ENCODE measurements at regions not wholly inside any gene's neighbourhood (a gene's known extent, or its start where the extent isn't known, plus 50 kb on each side); places are given as distances from the start of the nearest gene placed in this dataset.

DNA sequence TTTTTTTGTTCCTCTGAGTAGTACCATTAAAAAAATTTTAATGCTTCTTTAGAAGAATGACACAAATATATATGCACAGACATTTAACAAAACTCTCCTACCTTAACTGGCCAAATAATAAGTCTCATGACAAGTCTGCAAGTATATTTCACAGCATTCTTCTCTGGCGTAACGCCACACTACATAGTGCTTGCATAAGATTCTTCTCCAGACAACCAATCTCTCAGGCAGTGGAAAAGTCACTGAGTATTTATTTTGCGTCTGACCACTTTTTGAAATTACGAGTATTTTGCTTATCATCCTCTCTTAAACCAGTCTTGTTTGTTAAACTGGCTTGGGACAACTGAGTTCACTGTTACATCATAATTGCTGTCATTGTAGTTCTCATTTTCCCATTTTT lies 749.2 kb downstream of the ADCYAP1 start:
- H3K36me3 ChIP-seq: no peaks in the 10 kb centered on the region
- no peaks in the 10 kb centered on the region for H3K27me3 ChIP-seq (ENCODE audit: low read depth)
- H3K4me3 ChIP-seq: no peak overlapping the region
- H3K27ac ChIP-seq: no peak overlapping the region
- ATAC-seq: peak; percentile 69 to 74
- intact Hi-C loops (cut with DNase I): no loop called here
- TF ChIP-seq, protein P1, sequence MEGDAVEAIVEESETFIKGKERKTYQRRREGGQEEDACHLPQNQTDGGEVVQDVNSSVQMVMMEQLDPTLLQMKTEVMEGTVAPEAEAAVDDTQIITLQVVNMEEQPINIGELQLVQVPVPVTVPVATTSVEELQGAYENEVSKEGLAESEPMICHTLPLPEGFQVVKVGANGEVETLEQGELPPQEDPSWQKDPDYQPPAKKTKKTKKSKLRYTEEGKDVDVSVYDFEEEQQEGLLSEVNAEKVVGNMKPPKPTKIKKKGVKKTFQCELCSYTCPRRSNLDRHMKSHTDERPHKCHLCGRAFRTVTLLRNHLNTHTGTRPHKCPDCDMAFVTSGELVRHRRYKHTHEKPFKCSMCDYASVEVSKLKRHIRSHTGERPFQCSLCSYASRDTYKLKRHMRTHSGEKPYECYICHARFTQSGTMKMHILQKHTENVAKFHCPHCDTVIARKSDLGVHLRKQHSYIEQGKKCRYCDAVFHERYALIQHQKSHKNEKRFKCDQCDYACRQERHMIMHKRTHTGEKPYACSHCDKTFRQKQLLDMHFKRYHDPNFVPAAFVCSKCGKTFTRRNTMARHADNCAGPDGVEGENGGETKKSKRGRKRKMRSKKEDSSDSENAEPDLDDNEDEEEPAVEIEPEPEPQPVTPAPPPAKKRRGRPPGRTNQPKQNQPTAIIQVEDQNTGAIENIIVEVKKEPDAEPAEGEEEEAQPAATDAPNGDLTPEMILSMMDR (IDR thresholded peaks at IDR 0.05): no peak
- no peaks in the 10 kb centered on the region for H3K9me3 ChIP-seq
- H3K4me1 ChIP-seq: no peaks in the 10 kb centered on the region
- DNase-seq: no peak

DNA sequence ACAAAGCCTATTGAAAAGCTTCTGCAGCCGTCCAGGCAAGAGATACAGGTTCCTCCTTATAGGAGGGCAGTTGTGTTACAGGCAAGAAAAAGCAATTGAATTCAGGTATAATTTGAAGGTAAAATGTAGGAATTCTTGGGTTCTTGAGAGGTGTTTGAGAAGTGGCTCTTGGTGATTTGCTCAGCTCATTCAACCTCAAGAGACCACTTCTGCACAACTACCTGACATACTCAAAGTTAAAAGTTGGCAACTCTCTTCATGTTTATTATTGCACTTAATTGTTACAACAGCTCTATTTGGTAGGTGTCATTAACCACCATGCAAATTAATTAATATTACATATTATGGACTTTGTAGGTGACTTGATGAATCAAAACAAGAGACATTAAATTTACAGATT lies 753.2 kb downstream of the ADCYAP1 start:
- no peaks in the 10 kb centered on the region for H3K36me3 ChIP-seq
- ATAC-seq (peak; percentile 56 to 73), DNase-seq (no peak)
- intact Hi-C loops (cut with DNase I): no loop called here
- H3K4me1 ChIP-seq: peaks cover 4% of the 10 kb centered on the region
- H3K27ac ChIP-seq: no peak overlapping the region
- no peaks in the 10 kb centered on the region for H3K27me3 ChIP-seq (ENCODE audit: low read depth)
- TF ChIP-seq, protein P1 (IDR thresholded peaks at IDR 0.05): no peak
- no peaks in the 10 kb centered on the region for H3K9me3 ChIP-seq
- no peak overlapping the region for H3K4me3 ChIP-seq

DNA sequence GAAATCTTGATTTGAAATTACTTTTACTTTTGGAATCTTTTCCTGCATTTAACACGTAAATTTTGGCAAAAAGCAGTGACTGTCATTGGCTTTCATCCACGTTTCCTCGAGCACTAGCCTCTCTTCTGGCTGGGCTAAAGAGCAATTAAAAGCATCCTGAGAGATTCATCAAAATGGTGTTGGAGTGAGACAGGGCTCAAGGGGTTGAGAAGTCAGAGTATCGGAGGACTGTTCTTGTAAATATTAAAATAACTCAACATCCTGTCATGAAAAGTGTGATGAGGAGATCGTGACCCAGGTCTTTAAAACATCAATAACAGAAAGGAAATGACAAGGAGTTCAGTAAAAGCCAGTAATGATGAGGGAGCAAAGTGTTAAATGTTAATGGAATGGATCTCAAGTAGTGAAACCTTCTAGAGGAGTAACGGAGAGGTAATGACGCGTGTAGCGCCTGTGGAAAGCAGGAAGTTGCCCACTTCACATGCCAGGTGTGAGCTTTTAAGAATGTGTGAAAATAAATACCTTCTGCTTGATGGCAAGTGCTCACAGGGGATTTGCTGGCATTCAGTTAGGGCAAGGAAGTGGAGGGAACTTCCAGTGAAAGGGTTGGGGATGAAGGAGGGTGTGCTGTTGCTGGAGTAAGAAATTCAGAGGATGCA lies 754.4 kb downstream of the ADCYAP1 start:
- intact Hi-C loops (cut with DNase I): no loop called here
- H3K4me3 ChIP-seq: no peak overlapping the region
- peak; percentile 58 for DNase-seq
- no peaks in the 10 kb centered on the region for H3K9me3 ChIP-seq
- no peaks in the 10 kb centered on the region for H3K36me3 ChIP-seq
- H3K27ac ChIP-seq: no peak overlapping the region
- H3K4me1 ChIP-seq: peaks cover 4% of the 10 kb centered on the region
- ATAC-seq: peak; percentile 88 to 92
- TF ChIP-seq, protein P1 (IDR thresholded peaks at IDR 0.05): no peak
- no peaks in the 10 kb centered on the region for H3K27me3 ChIP-seq (ENCODE audit: low read depth)

DNA sequence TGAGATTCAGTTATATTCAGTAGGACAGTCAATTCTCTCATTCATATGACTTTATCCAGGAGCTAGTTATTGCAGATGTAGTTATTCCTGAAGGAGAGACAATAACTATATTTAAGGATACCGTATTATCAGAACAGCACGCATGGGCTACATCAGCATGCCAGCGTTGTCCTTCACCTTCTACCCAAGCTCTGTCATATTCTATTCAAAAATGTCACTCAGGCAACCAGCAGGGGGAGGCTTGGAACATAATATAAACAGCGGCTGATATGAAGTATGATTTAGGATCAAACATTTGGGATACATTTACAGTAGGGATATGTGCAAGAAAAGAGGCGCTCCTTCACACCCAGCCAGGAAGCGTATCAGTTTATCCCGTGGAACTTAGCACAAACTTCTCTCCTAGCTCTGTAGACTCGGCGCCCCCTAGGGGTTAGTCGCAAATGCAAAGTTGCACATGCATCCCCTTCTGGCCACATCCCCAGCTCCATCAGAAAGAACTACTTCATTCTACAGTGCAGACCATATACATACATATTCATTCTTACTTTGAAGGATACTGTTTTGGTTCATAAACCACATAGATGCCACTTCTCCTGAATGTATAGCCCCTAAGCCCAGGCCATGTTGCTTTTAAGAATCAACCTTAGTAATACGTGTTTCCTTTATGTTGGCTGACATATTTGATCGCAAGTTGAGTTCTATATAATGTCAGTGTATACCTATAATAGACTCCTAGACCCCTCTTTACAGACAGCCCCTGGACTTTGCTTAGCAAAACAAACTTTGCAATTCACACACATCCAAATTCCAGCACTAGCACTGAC lies 759.4 kb downstream of the ADCYAP1 start:
- no peaks in the 10 kb centered on the region for H3K27me3 ChIP-seq (ENCODE audit: low read depth)
- H3K9me3 ChIP-seq: no peaks in the 10 kb centered on the region
- TF ChIP-seq, protein P1 (IDR thresholded peaks at IDR 0.05): peak; percentile 74
- no peak overlapping the region for H3K4me3 ChIP-seq
- peak; percentile 85 for DNase-seq
- H3K36me3 ChIP-seq: no peaks in the 10 kb centered on the region
- ATAC-seq: peak; percentile 79 to 80
- intact Hi-C loops (cut with DNase I): loop anchor here (10.0 kb wide), 1 partner anchor 79 kb away; no protein-coding TSS in a partner anchor
- H3K4me1 ChIP-seq: peaks cover 4% of the 10 kb centered on the region
- H3K27ac ChIP-seq: no peak overlapping the region

GRCh38 chr18:1665079-1665478 lies 760.4 kb downstream of the ADCYAP1 start:
- Histone ChIP-seq H3K4me3 (no peak overlapping the region), H3K9me3 (no peaks in the 10 kb centered on the region), H3K27ac (no peak overlapping the region), H3K36me3 (no peaks in the 10 kb centered on the region), H3K27me3 (ENCODE audit: low read depth) (no peaks in the 10 kb centered on the region), H3K4me1 (no peaks in the 10 kb centered on the region)
- intact Hi-C loops (cut with DNase I): loop anchor here (10.0 kb wide), 1 partner anchor 80 kb away; no protein-coding TSS in a partner anchor
- no peak for ATAC-seq
- DNase-seq: no peak
- TF ChIP-seq, protein P1 (IDR thresholded peaks at IDR 0.05): no peak
